SK-N-SH (cell line): ENCODE measurements at regions not wholly inside any gene's neighbourhood (a gene's known extent, or its start where the extent isn't known, plus 50 kb on each side); places are given as distances from the start of the nearest gene placed in this dataset.

Experiments used
- CTCF ChIA-PET: fragments of 300-600, 350-600 bp; formaldehyde crosslinking; extraction: SDS; loops from one replicate; lab custom pipeline; 2021; lab: Yijun Ruan, JAX
- POLR2A ChIA-PET: fragments of 350-600 bp; sonication (Branson Sonifier 250); formaldehyde crosslinking; extraction: SDS; loops from one replicate; lab custom pipeline; 2020; ENCODE audit warnings: antibody characterized with exemption, inconsistent platforms; lab: Yijun Ruan, JAX
- DNase-seq: peaks from one replicate; pipeline ENCODE4 v3.0.0; 2012
- H2AFZ ChIP-seq: fragments of 200-600 bp; sonication (generic); 2 replicates; pipeline ENCODE4 v1.8.1; 2016; ENCODE audit warnings: antibody characterized with exemption, mild to moderate bottlenecking, low read depth
- H3F3A ChIP-seq: fragments of 200-600 bp; sonication (generic); replicated peaks from 2 replicates; pipeline ENCODE3; 2016; ENCODE audit warnings: antibody characterized with exemption, mild to moderate bottlenecking; ENCODE audit not compliant: insufficient read depth
- H3K27ac ChIP-seq, 2 experiments: fragments of 200-500 bp in 1 of 2; fragments of 200-600 bp in 1 of 2; sonication (Bioruptor generic) in 1 of 2; sonication (generic), shearing (Covaris generic) in 1 of 2; 2 replicates each; pipeline versions ENCODE4 v1.5.1 to v1.6.1; 2014 to 2016; ENCODE audit warnings: low read depth in 2 of 2, inconsistent platforms in 1 of 2, low read length in 1 of 2, mild to moderate bottlenecking in 1 of 2, mixed read lengths in 1 of 2
- H3K27me3 ChIP-seq: fragments of 200-600 bp; sonication (generic), shearing (Covaris generic); 2 replicates; pipeline ENCODE4 v1.6.1; 2016; ENCODE audit warnings: mixed run types; ENCODE audit not compliant: insufficient read depth
- H3K36me3 ChIP-seq, 2 experiments: fragments of 200-500 bp in 1 of 2; fragments of 200-600 bp in 1 of 2; sonication (Bioruptor generic) in 1 of 2; sonication (generic) in 1 of 2; replicated peaks in 1 of 2; 2 replicates each; pipeline versions ENCODE3 to v1.5.1; 2014 to 2016; ENCODE audit warnings: low read length in 1 of 2, mild to moderate bottlenecking in 1 of 2; ENCODE audit not compliant: insufficient read depth in 2 of 2, control insufficient read depth in 1 of 2
- H3K4me1 ChIP-seq, 2 experiments: fragments of 200-500 bp in 1 of 2; fragments of 200-600 bp in 1 of 2; sonication (Bioruptor generic) in 1 of 2; sonication (generic), shearing (Covaris generic) in 1 of 2; 2 replicates each; pipeline versions ENCODE4 v1.5.1 to v1.6.1; 2014 to 2016; ENCODE audit warnings: low read depth in 1 of 2, low read length in 1 of 2, mixed run types in 1 of 2; ENCODE audit not compliant: insufficient read depth in 2 of 2, control insufficient read depth in 1 of 2
- H3K4me2 ChIP-seq: fragments of 200-600 bp; sonication (generic), shearing (Covaris generic); 2 replicates; pipeline ENCODE4 v1.6.1; 2017; ENCODE audit warnings: mixed run types
- H3K4me3 ChIP-seq, 2 experiments: fragments of 200-500 bp in 1 of 2; fragments of 200-600 bp in 1 of 2; sonication (Bioruptor generic) in 1 of 2; sonication (generic), shearing (Covaris generic) in 1 of 2; 2 replicates each; pipeline versions ENCODE4 v1.5.1 to v1.8.1; 2014 to 2016; ENCODE audit warnings: low read depth in 2 of 2, inconsistent platforms in 1 of 2, low read length in 1 of 2, mild to moderate bottlenecking in 1 of 2, mixed read lengths in 1 of 2, moderate library complexity in 1 of 2
- H3K79me2 ChIP-seq: fragments of 200-600 bp; sonication (generic); 2 replicates; pipeline ENCODE4 v1.8.1; 2017; ENCODE audit warnings: mild to moderate bottlenecking; ENCODE audit not compliant: insufficient read depth
- H3K9ac ChIP-seq: fragments of 200-600 bp; sonication (generic); 2 replicates; pipeline ENCODE4 v1.6.1; 2017; ENCODE audit warnings: mixed run types
- H3K9me2 ChIP-seq: fragments of 200-600 bp; sonication (generic); 2 replicates; pipeline ENCODE4 v1.6.1; 2017; ENCODE audit warnings: mixed run types
- H3K9me3 ChIP-seq: fragments of 200-600 bp; sonication (generic); 2 replicates; pipeline ENCODE4 v1.6.1; 2017; ENCODE audit warnings: mixed run types, mild to moderate bottlenecking, moderate library complexity
- H4K20me1 ChIP-seq: fragments of 200-600 bp; sonication (generic); 2 replicates; pipeline ENCODE4 v1.6.1; 2017; ENCODE audit warnings: mild to moderate bottlenecking, mixed run types; ENCODE audit not compliant: insufficient read depth
- CHD2 ChIP-seq: fragments of 150-350 bp; IDR thresholded peaks from 2 replicates; pipeline ENCODE4 v1.6.1; 2018; ENCODE audit warnings: low read length; ENCODE audit not compliant: partially characterized antibody
- ELF1 ChIP-seq: IDR thresholded peaks from 2 replicates; pipeline ENCODE4 v1.4.0; 2012
- EZH2phosphoT487 ChIP-seq: fragments of 200-600 bp; sonication (generic); IDR thresholded peaks from 2 replicates; pipeline ENCODE4 v1.6.1; 2017; ENCODE audit warnings: low read depth, mixed run types, mild to moderate bottlenecking, antibody characterized with exemption, moderate library complexity, borderline replicate concordance
- GATA2 ChIP-seq: sonication (generic); formaldehyde crosslinking; IDR thresholded peaks from 2 replicates; pipeline ENCODE4 v1.5.0; 2020; ENCODE audit warnings: mild to moderate bottlenecking, missing genetic modification reagents
- IRF3 ChIP-seq: fragments of 150-350 bp; IDR thresholded peaks from 2 replicates; pipeline ENCODE4 v1.6.1; 2016; ENCODE audit warnings: mild to moderate bottlenecking, low read depth, low read length
- JUND ChIP-seq: IDR thresholded peaks from 2 replicates; pipeline ENCODE4 v1.4.0; 2012
- MXI1 ChIP-seq: IDR thresholded peaks from 2 replicates; pipeline ENCODE4 v1.6.1; 2012; ENCODE audit warnings: mild to moderate bottlenecking, low read depth, low read length, improper control_type of control experiment
- NFIC ChIP-seq: IDR thresholded peaks from 2 replicates; pipeline ENCODE4 v1.4.0; 2012; ENCODE audit warnings: borderline replicate concordance
- NRF1 ChIP-seq: IDR thresholded peaks from 2 replicates; pipeline ENCODE4 v1.6.1; 2012; ENCODE audit warnings: low read depth, mild to moderate bottlenecking, low read length
- POLR2AphosphoS5 ChIP-seq: IDR thresholded peaks from 2 replicates; pipeline ENCODE4 v1.6.1; 2012; ENCODE audit warnings: low read depth, low read length
- REST ChIP-seq: IDR thresholded peaks from 2 replicates; pipeline ENCODE4 v1.6.1; 2012; ENCODE audit warnings: mild to moderate bottlenecking, low read depth, low read length, moderate library complexity
- SIN3A ChIP-seq: IDR thresholded peaks from 2 replicates; pipeline ENCODE4 v1.6.1; 2012; ENCODE audit warnings: low read depth, mild to moderate bottlenecking, low read length, moderate library complexity, borderline replicate concordance
- SMC3 ChIP-seq: IDR thresholded peaks from 2 replicates; pipeline ENCODE4 v1.6.1; 2012; ENCODE audit warnings: low read depth, low read length, improper control_type of control experiment
- TCF12 ChIP-seq: IDR thresholded peaks from 2 replicates; pipeline ENCODE4 v1.4.0; 2012
- YY1 ChIP-seq: IDR thresholded peaks from 2 replicates; pipeline ENCODE4 v1.4.0; 2012; ENCODE audit warnings: low read depth, mild to moderate bottlenecking
- ZBTB33 ChIP-seq: IDR thresholded peaks from 2 replicates; pipeline ENCODE4 v1.4.0; 2012; ENCODE audit warnings: low read depth, borderline replicate concordance
- WGBS: methylation state at CpG from one replicate; pipeline ENCODE4 v1.1.6; 2017; ENCODE audit warnings: low lambda C conversion rate; 5-methylcytosine and 5-hydroxymethylcytosine counted together
- TF ChIP-seq, protein P1 (sequence below): IDR thresholded peaks from 2 replicates; pipeline ENCODE4; 2012
- TF ChIP-seq, protein P2 (sequence below): fragments of 200-600 bp; sonication (generic); IDR thresholded peaks from 2 replicates; pipeline ENCODE4 v1.6.1; 2017; ENCODE audit warnings: antibody characterized with exemption, mild to moderate bottlenecking, moderate library complexity

DNA sequence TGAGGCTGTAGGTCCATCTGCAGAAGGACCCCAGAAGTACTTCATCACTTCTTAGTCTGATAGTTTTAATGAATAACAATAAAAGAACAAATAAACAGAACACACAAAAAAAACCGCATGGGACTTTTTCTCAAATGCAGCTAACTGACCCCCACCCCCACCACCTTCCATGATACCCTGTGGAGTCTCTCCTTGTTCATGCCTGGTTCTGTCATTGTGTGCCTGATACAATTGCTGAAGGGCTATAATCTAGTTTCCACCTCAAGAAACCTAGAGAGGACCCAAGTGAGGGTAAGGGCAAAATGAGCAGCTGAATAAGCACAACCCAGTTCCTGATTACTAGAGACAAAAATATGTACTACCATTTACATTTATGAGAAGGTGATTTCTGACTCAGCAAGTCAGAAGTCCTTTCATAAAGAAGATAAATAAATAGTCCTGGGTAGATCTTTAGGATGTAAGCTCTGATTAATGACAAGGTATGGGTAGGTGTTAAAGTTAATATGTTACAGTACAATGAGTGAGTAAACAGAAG, 155.1 kb downstream of the TMA16 start:
- Histone ChIP-seq H2AFZ (no peak overlapping the region), H3K4me2 (no peak overlapping the region), H3K4me1 (no peaks in the 10 kb centered on the region), H3K27me3 (no peaks in the 10 kb centered on the region), H3K9ac (no peak overlapping the region), H3K79me2 (no peaks in the 10 kb centered on the region), H3K9me3 (no peaks in the 10 kb centered on the region), H3K9me2 (no peaks in the 10 kb centered on the region), H3K27ac (no peak overlapping the region), H3K36me3 (no peaks in the 10 kb centered on the region), H3F3A (no peaks in the 10 kb centered on the region), H3K4me3 (no peak overlapping the region), H4K20me1 (no peaks in the 10 kb centered on the region)
- CTCF ChIA-PET: no interaction called here
- no peak for DNase-seq
- TF ChIP-seq NFIC: no peak
- no peak for TF ChIP-seq IRF3
- no peak for TF ChIP-seq JUND
- TF ChIP-seq YY1: no peak
- WGBS: 14% methylated on average over 1 of the region's 1 CpG
- POLR2A ChIA-PET: no interaction called here

DNA sequence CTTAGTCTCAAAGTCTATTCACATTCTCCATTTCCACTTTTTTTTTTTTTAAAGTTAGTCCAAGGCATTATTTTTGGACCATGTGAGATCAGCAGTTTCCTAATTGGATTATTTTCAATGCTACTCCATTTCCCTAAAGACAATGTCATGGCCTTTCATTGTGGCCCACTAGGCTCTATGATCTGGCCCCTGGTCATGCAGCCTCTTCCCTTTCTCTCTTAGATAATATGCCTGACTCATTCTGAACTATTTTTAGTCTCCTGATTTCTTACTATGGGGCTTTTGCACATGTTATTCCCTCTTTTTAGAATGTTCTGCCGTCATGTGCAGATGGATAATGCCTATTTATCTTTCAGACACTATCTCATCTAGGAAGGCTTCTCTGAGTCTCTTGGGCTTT, 157.3 kb downstream of the TMA16 start:
- no peaks in the 10 kb centered on the region for H3K79me2 ChIP-seq
- TF ChIP-seq, protein P1, sequence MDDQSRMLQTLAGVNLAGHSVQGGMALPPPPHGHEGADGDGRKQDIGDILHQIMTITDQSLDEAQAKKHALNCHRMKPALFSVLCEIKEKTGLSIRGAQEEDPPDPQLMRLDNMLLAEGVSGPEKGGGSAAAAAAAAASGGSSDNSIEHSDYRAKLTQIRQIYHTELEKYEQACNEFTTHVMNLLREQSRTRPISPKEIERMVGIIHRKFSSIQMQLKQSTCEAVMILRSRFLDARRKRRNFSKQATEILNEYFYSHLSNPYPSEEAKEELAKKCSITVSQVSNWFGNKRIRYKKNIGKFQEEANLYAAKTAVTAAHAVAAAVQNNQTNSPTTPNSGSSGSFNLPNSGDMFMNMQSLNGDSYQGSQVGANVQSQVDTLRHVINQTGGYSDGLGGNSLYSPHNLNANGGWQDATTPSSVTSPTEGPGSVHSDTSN: no peak
- no peak for TF ChIP-seq SIN3A
- TF ChIP-seq TCF12: no peak
- no peak for TF ChIP-seq YY1
- no peak for TF ChIP-seq MXI1
- no peak for TF ChIP-seq GATA2 (CRISPR knock-in tag)
- no peak for TF ChIP-seq CHD2
- TF ChIP-seq ELF1: no peak
- TF ChIP-seq POLR2AphosphoS5: no peak
- TF ChIP-seq SMC3: no peak
- TF ChIP-seq, protein P2, sequence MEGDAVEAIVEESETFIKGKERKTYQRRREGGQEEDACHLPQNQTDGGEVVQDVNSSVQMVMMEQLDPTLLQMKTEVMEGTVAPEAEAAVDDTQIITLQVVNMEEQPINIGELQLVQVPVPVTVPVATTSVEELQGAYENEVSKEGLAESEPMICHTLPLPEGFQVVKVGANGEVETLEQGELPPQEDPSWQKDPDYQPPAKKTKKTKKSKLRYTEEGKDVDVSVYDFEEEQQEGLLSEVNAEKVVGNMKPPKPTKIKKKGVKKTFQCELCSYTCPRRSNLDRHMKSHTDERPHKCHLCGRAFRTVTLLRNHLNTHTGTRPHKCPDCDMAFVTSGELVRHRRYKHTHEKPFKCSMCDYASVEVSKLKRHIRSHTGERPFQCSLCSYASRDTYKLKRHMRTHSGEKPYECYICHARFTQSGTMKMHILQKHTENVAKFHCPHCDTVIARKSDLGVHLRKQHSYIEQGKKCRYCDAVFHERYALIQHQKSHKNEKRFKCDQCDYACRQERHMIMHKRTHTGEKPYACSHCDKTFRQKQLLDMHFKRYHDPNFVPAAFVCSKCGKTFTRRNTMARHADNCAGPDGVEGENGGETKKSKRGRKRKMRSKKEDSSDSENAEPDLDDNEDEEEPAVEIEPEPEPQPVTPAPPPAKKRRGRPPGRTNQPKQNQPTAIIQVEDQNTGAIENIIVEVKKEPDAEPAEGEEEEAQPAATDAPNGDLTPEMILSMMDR: no peak
- no peak for TF ChIP-seq EZH2phosphoT487
- TF ChIP-seq NRF1: no peak
- no peak for TF ChIP-seq ZBTB33
- TF ChIP-seq REST: no peak
- CTCF ChIA-PET: no interaction called here
- no peaks in the 10 kb centered on the region for H3K9me3 ChIP-seq
- H3K4me2 ChIP-seq: no peak overlapping the region
- H3K27me3 ChIP-seq: no peaks in the 10 kb centered on the region
- H4K20me1 ChIP-seq: no peaks in the 10 kb centered on the region
- no peaks in the 10 kb centered on the region for H3K9me2 ChIP-seq
- no peak overlapping the region for H3K4me3 ChIP-seq
- 3% methylated on average over 1 of the region's 1 CpG for WGBS
- H3F3A ChIP-seq: no peaks in the 10 kb centered on the region
- no peaks in the 10 kb centered on the region for H3K36me3 ChIP-seq
- no peak overlapping the region for H3K9ac ChIP-seq
- POLR2A ChIA-PET: no interaction called here
- no peak overlapping the region for H2AFZ ChIP-seq
- no peaks in the 10 kb centered on the region for H3K4me1 ChIP-seq
- no peak overlapping the region for H3K27ac ChIP-seq
- no peak for DNase-seq
